HEK293 (cell line): ENCODE measurements at regions not wholly inside any gene's neighbourhood (a gene's known extent, or its start where the extent isn't known, plus 50 kb on each side); places are given as distances from the start of the nearest gene placed in this dataset.

ENCODE experiments used
- TCF7L2 ChIP-seq: IDR thresholded peaks from 2 replicates; pipeline ENCODE4 v1.6.1; 2011; ENCODE audit warnings: low read depth, mild to moderate bottlenecking, inconsistent platforms, low read length, moderate library complexity, borderline replicate concordance
- ZNF518A ChIP-seq: fragments of 450-650 bp; formaldehyde crosslinking; conservative IDR thresholded peaks from 2 replicates; pipeline ENCODE4 v1.5.1; 2016; ENCODE audit warnings: low read depth, missing biosample characterization, missing genetic modification characterization
- TF ChIP-seq, protein P1 (sequence below): fragments of 450-650 bp; formaldehyde crosslinking; IDR thresholded peaks from 2 replicates; pipeline ENCODE4 v1.5.1; 2016; ENCODE audit warnings: missing biosample characterization, missing genetic modification characterization
- TF ChIP-seq, protein P2 (sequence below): fragments of 450-650 bp; formaldehyde crosslinking; IDR thresholded peaks from 2 replicates; pipeline ENCODE4 v1.5.1; 2017; ENCODE audit warnings: missing biosample characterization, missing genetic modification characterization
- TF ChIP-seq, protein P3 (sequence below): fragments of 450-650 bp; formaldehyde crosslinking; IDR thresholded peaks from 2 replicates; pipeline ENCODE4 v1.5.1; 2016; ENCODE audit warnings: missing biosample characterization, missing genetic modification characterization

DNA sequence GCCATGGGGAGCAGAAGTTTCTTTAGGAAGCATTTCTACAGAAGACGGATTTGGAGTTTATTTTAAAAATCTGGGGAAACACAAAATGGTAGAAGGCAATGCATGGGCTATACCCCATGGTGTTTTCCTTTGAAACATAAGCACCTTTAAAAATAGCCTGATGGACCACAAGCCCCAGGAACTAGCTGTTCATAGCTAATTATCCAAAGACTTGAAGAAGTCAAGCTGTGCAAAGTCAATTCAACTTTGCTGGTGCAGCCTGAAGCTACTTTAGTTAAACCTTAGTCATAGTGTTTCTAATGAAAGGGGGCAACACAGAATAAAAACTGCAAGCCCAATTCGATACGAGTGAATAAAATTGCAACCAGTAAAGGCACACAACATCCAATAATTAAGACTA lies 732.5 kb downstream of the GALC start:
- TF ChIP-seq, protein P1, sequence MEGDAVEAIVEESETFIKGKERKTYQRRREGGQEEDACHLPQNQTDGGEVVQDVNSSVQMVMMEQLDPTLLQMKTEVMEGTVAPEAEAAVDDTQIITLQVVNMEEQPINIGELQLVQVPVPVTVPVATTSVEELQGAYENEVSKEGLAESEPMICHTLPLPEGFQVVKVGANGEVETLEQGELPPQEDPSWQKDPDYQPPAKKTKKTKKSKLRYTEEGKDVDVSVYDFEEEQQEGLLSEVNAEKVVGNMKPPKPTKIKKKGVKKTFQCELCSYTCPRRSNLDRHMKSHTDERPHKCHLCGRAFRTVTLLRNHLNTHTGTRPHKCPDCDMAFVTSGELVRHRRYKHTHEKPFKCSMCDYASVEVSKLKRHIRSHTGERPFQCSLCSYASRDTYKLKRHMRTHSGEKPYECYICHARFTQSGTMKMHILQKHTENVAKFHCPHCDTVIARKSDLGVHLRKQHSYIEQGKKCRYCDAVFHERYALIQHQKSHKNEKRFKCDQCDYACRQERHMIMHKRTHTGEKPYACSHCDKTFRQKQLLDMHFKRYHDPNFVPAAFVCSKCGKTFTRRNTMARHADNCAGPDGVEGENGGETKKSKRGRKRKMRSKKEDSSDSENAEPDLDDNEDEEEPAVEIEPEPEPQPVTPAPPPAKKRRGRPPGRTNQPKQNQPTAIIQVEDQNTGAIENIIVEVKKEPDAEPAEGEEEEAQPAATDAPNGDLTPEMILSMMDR (tag by site-specific recombination): no peak
- TF ChIP-seq, protein P2, sequence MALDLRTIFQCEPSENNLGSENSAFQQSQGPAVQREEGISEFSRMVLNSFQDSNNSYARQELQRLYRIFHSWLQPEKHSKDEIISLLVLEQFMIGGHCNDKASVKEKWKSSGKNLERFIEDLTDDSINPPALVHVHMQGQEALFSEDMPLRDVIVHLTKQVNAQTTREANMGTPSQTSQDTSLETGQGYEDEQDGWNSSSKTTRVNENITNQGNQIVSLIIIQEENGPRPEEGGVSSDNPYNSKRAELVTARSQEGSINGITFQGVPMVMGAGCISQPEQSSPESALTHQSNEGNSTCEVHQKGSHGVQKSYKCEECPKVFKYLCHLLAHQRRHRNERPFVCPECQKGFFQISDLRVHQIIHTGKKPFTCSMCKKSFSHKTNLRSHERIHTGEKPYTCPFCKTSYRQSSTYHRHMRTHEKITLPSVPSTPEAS (tag by site-specific recombination): no peak
- TF ChIP-seq ZNF518A (tag by site-specific recombination): no peak
- TF ChIP-seq, protein P3, sequence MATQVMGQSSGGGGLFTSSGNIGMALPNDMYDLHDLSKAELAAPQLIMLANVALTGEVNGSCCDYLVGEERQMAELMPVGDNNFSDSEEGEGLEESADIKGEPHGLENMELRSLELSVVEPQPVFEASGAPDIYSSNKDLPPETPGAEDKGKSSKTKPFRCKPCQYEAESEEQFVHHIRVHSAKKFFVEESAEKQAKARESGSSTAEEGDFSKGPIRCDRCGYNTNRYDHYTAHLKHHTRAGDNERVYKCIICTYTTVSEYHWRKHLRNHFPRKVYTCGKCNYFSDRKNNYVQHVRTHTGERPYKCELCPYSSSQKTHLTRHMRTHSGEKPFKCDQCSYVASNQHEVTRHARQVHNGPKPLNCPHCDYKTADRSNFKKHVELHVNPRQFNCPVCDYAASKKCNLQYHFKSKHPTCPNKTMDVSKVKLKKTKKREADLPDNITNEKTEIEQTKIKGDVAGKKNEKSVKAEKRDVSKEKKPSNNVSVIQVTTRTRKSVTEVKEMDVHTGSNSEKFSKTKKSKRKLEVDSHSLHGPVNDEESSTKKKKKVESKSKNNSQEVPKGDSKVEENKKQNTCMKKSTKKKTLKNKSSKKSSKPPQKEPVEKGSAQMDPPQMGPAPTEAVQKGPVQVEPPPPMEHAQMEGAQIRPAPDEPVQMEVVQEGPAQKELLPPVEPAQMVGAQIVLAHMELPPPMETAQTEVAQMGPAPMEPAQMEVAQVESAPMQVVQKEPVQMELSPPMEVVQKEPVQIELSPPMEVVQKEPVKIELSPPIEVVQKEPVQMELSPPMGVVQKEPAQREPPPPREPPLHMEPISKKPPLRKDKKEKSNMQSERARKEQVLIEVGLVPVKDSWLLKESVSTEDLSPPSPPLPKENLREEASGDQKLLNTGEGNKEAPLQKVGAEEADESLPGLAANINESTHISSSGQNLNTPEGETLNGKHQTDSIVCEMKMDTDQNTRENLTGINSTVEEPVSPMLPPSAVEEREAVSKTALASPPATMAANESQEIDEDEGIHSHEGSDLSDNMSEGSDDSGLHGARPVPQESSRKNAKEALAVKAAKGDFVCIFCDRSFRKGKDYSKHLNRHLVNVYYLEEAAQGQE (tag by site-specific recombination): no peak
- TF ChIP-seq TCF7L2: no peak
